ENCODE measurements at regions not wholly inside any gene's neighbourhood (a gene's known extent, or its start where the extent isn't known, plus 50 kb on each side); places are given as distances from the start of the nearest gene placed in this dataset.
"Not testable (repeated sequence)": the region's sequence is repeated elsewhere in the genome, so short reads cannot be mapped to it uniquely, and the experiment has no call there.

DNA sequence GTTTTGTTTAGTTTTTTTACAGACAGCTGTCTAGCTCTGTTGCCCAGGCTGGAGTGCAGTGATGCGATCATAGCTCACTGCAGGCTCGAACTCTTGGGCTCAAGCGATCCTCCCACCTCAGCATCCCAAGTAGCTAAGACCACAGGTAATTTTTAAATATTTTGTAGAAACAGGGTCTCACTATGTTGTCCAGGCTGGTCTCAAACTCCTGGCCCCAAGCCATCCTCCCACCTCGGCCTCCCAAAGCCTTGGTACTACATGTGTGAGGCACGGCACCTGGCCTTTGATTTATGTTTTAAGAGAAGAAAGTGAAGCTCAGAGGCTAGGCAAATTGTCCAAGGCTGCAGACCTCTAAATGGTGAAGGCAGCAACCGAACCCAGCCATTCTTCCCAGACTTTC, 98.6 kb upstream of the SVIL start:
- no peak overlapping the region for H3K27ac ChIP-seq
- TF ChIP-seq ZFX (IDR thresholded peaks at IDR 0.05; ENCODE audit: borderline replicate concordance) (no peak), CTCF (IDR thresholded peaks at IDR 0.05) (no peak)

DNA sequence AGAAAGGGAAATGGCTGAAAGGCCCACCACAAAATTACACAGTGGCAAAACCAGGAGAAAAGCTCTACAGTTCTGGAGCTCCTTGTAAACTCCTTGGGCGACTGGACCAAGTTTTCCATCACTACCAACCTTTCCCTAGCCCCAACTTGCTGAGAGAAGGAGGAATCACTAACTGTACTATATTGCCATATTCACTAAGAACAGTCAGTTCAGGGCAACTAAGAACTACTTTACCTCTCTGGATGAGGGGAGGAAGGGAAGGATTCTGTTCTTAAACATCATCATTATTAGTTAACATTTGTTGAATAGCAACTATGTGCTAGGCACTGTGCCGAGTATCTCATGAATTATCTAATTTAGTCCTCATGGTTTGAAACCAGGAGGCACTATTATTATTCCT, 98.1 kb upstream of the SVIL start:
- TF ChIP-seq CTCF (IDR thresholded peaks at IDR 0.05) (no peak), ZFX (IDR thresholded peaks at IDR 0.05; ENCODE audit: borderline replicate concordance) (no peak)
- H3K27ac ChIP-seq: no peak overlapping the region

- no peak for TF ChIP-seq CTCF (IDR thresholded peaks at IDR 0.05)
- no peak for TF ChIP-seq ZFX (IDR thresholded peaks at IDR 0.05; ENCODE audit: borderline replicate concordance)
- no peak overlapping the region for H3K27ac ChIP-seq
Observed at GRCh38 chr10:29731760-29732159, 97.0 kb upstream of the SVIL start.

GRCh38 chr10:29730969-29731368, 96.2 kb upstream of the SVIL start:
- no peak for TF ChIP-seq ZFX (IDR thresholded peaks at IDR 0.05; ENCODE audit: borderline replicate concordance)
- no peak for TF ChIP-seq CTCF (IDR thresholded peaks at IDR 0.05)

GRCh38 chr10:29730458-29730857, 95.7 kb upstream of the SVIL start:
- TF ChIP-seq CTCF (IDR thresholded peaks at IDR 0.05): no peak
- TF ChIP-seq ZFX (IDR thresholded peaks at IDR 0.05; ENCODE audit: borderline replicate concordance): no peak
- no peak overlapping the region for H3K27ac ChIP-seq

More at GRCh38 chr10:29730969-29731368, 96.2 kb upstream of the SVIL start:
- no peak overlapping the region for H3K27ac ChIP-seq

DNA sequence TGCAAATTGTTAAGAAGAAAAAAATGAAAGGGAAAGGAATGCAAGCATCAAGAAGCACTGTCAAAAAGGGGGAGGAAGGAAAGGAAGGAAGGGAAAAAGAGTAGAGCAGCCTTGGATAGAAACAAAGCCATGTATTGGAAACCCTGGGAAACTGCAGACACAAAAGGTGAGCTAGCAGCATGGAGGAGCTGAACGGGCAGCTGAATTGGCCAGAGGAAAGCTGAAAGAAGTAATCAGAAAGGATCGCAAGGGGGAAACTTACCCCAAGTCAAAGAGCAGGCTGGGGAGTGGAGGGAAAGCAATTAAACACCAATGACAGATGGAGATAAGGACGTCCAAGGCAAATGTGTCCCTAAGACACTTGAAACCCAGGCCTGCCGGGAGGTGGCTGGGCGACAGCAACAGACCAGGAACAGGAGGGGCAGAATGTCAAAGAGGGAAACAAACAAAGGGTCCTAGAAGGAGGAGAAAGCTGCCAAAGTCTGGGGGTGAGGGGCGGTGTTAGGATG, 93.8 kb upstream of the SVIL start:
- TF ChIP-seq CTCF (IDR thresholded peaks at IDR 0.05) (no peak), ZFX (IDR thresholded peaks at IDR 0.05; ENCODE audit: borderline replicate concordance) (no peak)
- no peak overlapping the region for H3K27ac ChIP-seq

- not testable (repeated sequence) for H3K27ac ChIP-seq
Observed at GRCh38 chr10:29725927-29726326, 91.2 kb upstream of the SVIL start.

GRCh38 chr10:29725133-29725720, 90.5 kb upstream of the SVIL start:
- H3K27ac ChIP-seq: no peak overlapping the region
- TF ChIP-seq ZFX (IDR thresholded peaks at IDR 0.05; ENCODE audit: borderline replicate concordance) (no peak), CTCF (IDR thresholded peaks at IDR 0.05) (no peak)
